ENCODE measurements at regions not wholly inside any gene's neighbourhood (a gene's known extent, or its start where the extent isn't known, plus 50 kb on each side); places are given as distances from the start of the nearest gene placed in this dataset.

GRCh38 chr14:71672596-71672995 is 259.6 kb upstream of the RGS6 start:
- DNase-seq, result no peak

GRCh38 chr14:71675126-71675899 is 256.9 kb upstream of the RGS6 start:
- no peak for DNase-seq

- DNase-seq, result no peak
Observed at GRCh38 chr14:71675900-71676287, 256.3 kb upstream of the RGS6 start.

- DNase-seq, result no peak
Observed at GRCh38 chr14:71680736-71681387, 251.4 kb upstream of the RGS6 start.

GRCh38 chr14:71682337-71682736 is 249.9 kb upstream of the RGS6 start:
- no peak for DNase-seq

GRCh38 chr14:71684323-71684722 is 247.9 kb upstream of the RGS6 start:
- DNase-seq, result no peak

GRCh38 chr14:71686677-71687076 is 245.6 kb upstream of the RGS6 start:
- no peak for DNase-seq

- no peak for DNase-seq
Observed at GRCh38 chr14:71687166-71687831, 244.9 kb upstream of the RGS6 start.

- DNase-seq, result no peak
Observed at GRCh38 chr14:71688576-71688975, 243.7 kb upstream of the RGS6 start.

GRCh38 chr14:71690478-71690877 is 241.8 kb upstream of the RGS6 start:
- no peak for DNase-seq

- DNase-seq, result no peak
Observed at GRCh38 chr14:71692496-71692895, 239.7 kb upstream of the RGS6 start.

GRCh38 chr14:71693381-71693780 is 238.8 kb upstream of the RGS6 start:
- no peak for DNase-seq

- no peak for DNase-seq
Observed at GRCh38 chr14:71694591-71695530, 237.4 kb upstream of the RGS6 start.

GRCh38 chr14:71695611-71696350 is 236.4 kb upstream of the RGS6 start:
- DNase-seq, result no peak

- DNase-seq, result no peak
Observed at GRCh38 chr14:71698027-71698426, 234.2 kb upstream of the RGS6 start.

- DNase-seq, result peak; percentile 48 to 60
Observed at GRCh38 chr14:71698673-71699072, 233.6 kb upstream of the RGS6 start.

- no peak for DNase-seq
Observed at GRCh38 chr14:71701990-71702389, 230.2 kb upstream of the RGS6 start.

GRCh38 chr14:71702786-71703185 is 229.4 kb upstream of the RGS6 start:
- peak in 1 of 2 donors; percentile 41 for DNase-seq

GRCh38 chr14:71703477-71703876 is 228.8 kb upstream of the RGS6 start:
- peak; percentile 61 to 73 for DNase-seq

- no peak for DNase-seq
Observed at GRCh38 chr14:71704210-71704609, 228.0 kb upstream of the RGS6 start.

- DNase-seq, result no peak
Observed at GRCh38 chr14:71705460-71705859, 226.8 kb upstream of the RGS6 start.

Measured in right lung (tissue), 2 donors.